Mesenchymal stem cell (in vitro differentiated cells and primary cell): ENCODE measurements at regions not wholly inside any gene's neighbourhood (a gene's known extent, or its start where the extent isn't known, plus 50 kb on each side); places are given as distances from the start of the nearest gene placed in this dataset.

Experiments used
- DNase-seq: peaks from one replicate; pipeline ENCODE4 v3.0.0-alpha.2; 2013
- H2AFZ ChIP-seq: one replicate; pipeline ENCODE4 v1.6.1; 2013; ENCODE audit warnings: low read depth, mild to moderate bottlenecking, control low read depth, inconsistent platforms, low read length, moderate library complexity
- H2AK5ac ChIP-seq: 2 replicates; pipeline ENCODE4 v1.6.1; 2013; ENCODE audit warnings: low read length, moderate library complexity, mild to moderate bottlenecking, inconsistent platforms; ENCODE audit not compliant: severe bottlenecking
- H2BK120ac ChIP-seq: one replicate; pipeline ENCODE4 v1.6.1; 2013; ENCODE audit warnings: low read depth, mild to moderate bottlenecking, inconsistent platforms, low read length, moderate library complexity
- H2BK12ac ChIP-seq, 2 experiments: one replicate each; pipeline ENCODE4 v1.6.1; 2013; ENCODE audit warnings: inconsistent platforms in 2 of 2, low read length in 2 of 2, mild to moderate bottlenecking in 2 of 2, moderate library complexity in 2 of 2, control low read depth in 1 of 2
- H2BK15ac ChIP-seq: one replicate; pipeline ENCODE4 v1.6.1; 2013; ENCODE audit warnings: mild to moderate bottlenecking, low read depth, inconsistent platforms; ENCODE audit not compliant: poor library complexity, severe bottlenecking
- H2BK5ac ChIP-seq: 2 replicates; pipeline ENCODE4 v1.6.1; 2013; ENCODE audit warnings: low read depth, mild to moderate bottlenecking, low read length, control low read depth, inconsistent platforms; ENCODE audit not compliant: poor library complexity, severe bottlenecking
- H3K14ac ChIP-seq, 2 experiments: one replicate each; pipeline ENCODE4 v1.6.1; 2013; ENCODE audit warnings: inconsistent platforms in 2 of 2, low read length in 2 of 2, control low read depth in 1 of 2, mild to moderate bottlenecking in 1 of 2, moderate library complexity in 1 of 2
- H3K18ac ChIP-seq, 2 experiments: one replicate each; pipeline ENCODE4 v1.6.1; 2013; ENCODE audit warnings: inconsistent platforms in 2 of 2, low read length in 2 of 2, control low read depth in 1 of 2, low read depth in 1 of 2, mild to moderate bottlenecking in 1 of 2
- H3K23ac ChIP-seq, 2 experiments: one replicate each; pipeline ENCODE4 v1.6.1; 2013; ENCODE audit warnings: inconsistent platforms in 2 of 2, low read length in 2 of 2, mild to moderate bottlenecking in 2 of 2, moderate library complexity in 2 of 2, control low read depth in 1 of 2
- H3K27ac ChIP-seq: 2 replicates; pipeline ENCODE4 v1.5.1; 2013; ENCODE audit warnings: mild to moderate bottlenecking, moderate library complexity, low read length, control low read depth, inconsistent platforms; ENCODE audit not compliant: poor library complexity, severe bottlenecking
- H3K27me3 ChIP-seq, 2 experiments: 2 replicates each; pipeline versions ENCODE4 v1.6.1 to v1.7.0; 2013; ENCODE audit warnings: low read length in 2 of 2, mild to moderate bottlenecking in 2 of 2, moderate library complexity in 2 of 2, control low read depth in 1 of 2, inconsistent platforms in 1 of 2; ENCODE audit not compliant: control insufficient read depth in 1 of 2, insufficient read depth in 1 of 2
- H3K36me3 ChIP-seq, 2 experiments: 2 replicates each; pipeline versions ENCODE4 v1.6.1 to v1.7.0; 2013; ENCODE audit warnings: low read length in 2 of 2, control low read depth in 1 of 2, inconsistent platforms in 1 of 2, low read depth in 1 of 2, mild to moderate bottlenecking in 1 of 2; ENCODE audit not compliant: insufficient read depth in 2 of 2, control insufficient read depth in 1 of 2
- H3K4ac ChIP-seq, 2 experiments: one replicate each; pipeline ENCODE4 v1.6.1; 2013; ENCODE audit warnings: inconsistent platforms in 2 of 2, low read length in 2 of 2, mild to moderate bottlenecking in 2 of 2, moderate library complexity in 2 of 2, control low read depth in 1 of 2, low read depth in 1 of 2
- H3K4me1 ChIP-seq: 2 replicates; pipeline ENCODE4 v1.6.1; 2013; ENCODE audit warnings: low read depth, low read length, control low read depth; ENCODE audit not compliant: control insufficient read depth, insufficient read depth
- H3K4me2 ChIP-seq: 2 replicates; pipeline ENCODE4 v1.6.1; 2013; ENCODE audit warnings: low read length, mild to moderate bottlenecking, inconsistent platforms; ENCODE audit not compliant: poor library complexity, severe bottlenecking
- H3K4me3 ChIP-seq, 2 experiments: 2 replicates each; pipeline versions ENCODE4 v1.5.1 to v1.7.0; 2013; ENCODE audit warnings: low read length in 2 of 2, mild to moderate bottlenecking in 2 of 2, control low read depth in 1 of 2, low read depth in 1 of 2; ENCODE audit not compliant: insufficient read depth in 1 of 2
- H3K79me1 ChIP-seq: replicated peaks from 2 replicates; pipeline ENCODE4 v1.6.1; 2013; ENCODE audit warnings: mild to moderate bottlenecking, control low read depth, low read length, inconsistent platforms; ENCODE audit not compliant: poor library complexity, severe bottlenecking
- H3K9ac ChIP-seq: 2 replicates; pipeline ENCODE4 v1.7.0; 2013; ENCODE audit warnings: mild to moderate bottlenecking, low read length, moderate library complexity
- H3K9me3 ChIP-seq: 2 replicates; pipeline ENCODE4 v1.7.0; 2013; ENCODE audit warnings: mild to moderate bottlenecking, low read length; ENCODE audit not compliant: control insufficient read depth
- H4K8ac ChIP-seq: one replicate; pipeline ENCODE4 v1.6.1; 2013; ENCODE audit warnings: inconsistent platforms, mild to moderate bottlenecking, low read length, moderate library complexity
- H4K91ac ChIP-seq: one replicate; pipeline ENCODE4 v1.6.1; 2013; ENCODE audit warnings: mild to moderate bottlenecking, low read length, inconsistent platforms
- WGBS: methylation state at CpG from one replicate; pipeline ENCODE4 v1.1.7; 2013; ENCODE audit warnings: mixed read lengths; 5-methylcytosine and 5-hydroxymethylcytosine counted together

DNA sequence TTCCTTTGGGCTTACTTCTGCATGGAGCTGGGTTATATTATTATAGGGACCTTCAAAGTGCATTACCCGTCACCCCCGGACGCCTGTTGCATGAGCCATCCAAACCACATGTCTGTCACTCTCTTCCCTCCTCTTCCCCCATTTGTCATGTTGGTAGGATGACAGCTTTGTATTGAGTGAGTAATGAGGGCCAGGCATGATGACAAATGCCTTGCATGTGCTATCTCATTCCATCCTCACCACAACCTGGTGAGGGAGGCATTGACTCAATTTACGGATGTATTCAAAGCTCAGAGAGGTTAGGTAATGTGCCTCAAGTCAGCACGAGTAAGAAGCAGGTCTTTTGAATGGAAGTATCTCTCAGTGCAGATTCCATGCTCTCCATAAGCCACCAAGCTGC lies 510.5 kb upstream of the TNP1 start:
- H2BK5ac ChIP-seq: no peak overlapping the region
- H3K9ac ChIP-seq: no peak overlapping the region
- H2AFZ ChIP-seq: no peak overlapping the region
- H4K91ac ChIP-seq: no peak overlapping the region
- no peak overlapping the region for H3K4me2 ChIP-seq
- peak; percentile 53 for DNase-seq
- H3K4me3 ChIP-seq: no peak overlapping the region
- 17% methylated on average over 1 of the region's 5 CpGs for WGBS
- no peak overlapping the region for H3K4ac ChIP-seq
- peak overlapping the region in 1 of 2 experiments; percentile 72 for H3K14ac ChIP-seq
- no peaks in the 10 kb centered on the region for H3K27me3 ChIP-seq
- H2BK15ac ChIP-seq: no peak overlapping the region
- H3K9me3 ChIP-seq: no peaks in the 10 kb centered on the region
- H3K79me1 ChIP-seq: no peaks in the 10 kb centered on the region
- peak overlapping the region in 1 of 2 experiments; percentile 85 for H3K23ac ChIP-seq
- peak overlapping the region in 1 of 2 experiments; percentile 51 for H3K18ac ChIP-seq
- H4K8ac ChIP-seq: no peak overlapping the region
- H2AK5ac ChIP-seq: no peak overlapping the region
- no peak overlapping the region for H3K27ac ChIP-seq
- no peak overlapping the region for H2BK120ac ChIP-seq
- peak overlapping the region in 1 of 2 experiments; percentile 74 for H2BK12ac ChIP-seq
- H3K36me3 ChIP-seq: no peaks in the 10 kb centered on the region
- peaks cover 13% of the 10 kb centered on the region for H3K4me1 ChIP-seq

DNA sequence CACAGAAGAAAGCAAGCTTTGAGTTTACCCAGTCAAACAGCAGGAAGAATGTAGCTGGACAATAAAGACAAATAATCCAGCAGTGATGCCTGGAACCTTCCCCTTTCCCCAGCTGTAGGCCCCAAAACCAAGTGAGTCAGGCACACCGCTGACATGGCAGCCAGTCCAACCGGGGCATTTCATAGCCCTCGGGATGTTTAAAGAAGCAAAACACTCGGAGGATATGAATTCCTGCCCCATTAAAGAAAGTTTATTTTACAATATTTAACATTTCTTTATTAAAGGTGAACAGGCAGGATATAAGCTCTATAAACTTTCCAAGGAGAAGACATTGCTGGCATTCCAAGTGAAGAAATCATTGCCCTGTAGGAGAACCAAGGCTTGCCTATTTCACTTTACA lies 507.6 kb upstream of the TNP1 start:
- no peak overlapping the region for H3K14ac ChIP-seq
- no peaks in the 10 kb centered on the region for H3K36me3 ChIP-seq
- peaks cover 14% of the 10 kb centered on the region for H3K4me1 ChIP-seq
- no peak overlapping the region for H2BK12ac ChIP-seq
- no peak for DNase-seq
- no peak overlapping the region for H2BK15ac ChIP-seq
- H3K18ac ChIP-seq: no peak overlapping the region
- H3K79me1 ChIP-seq: no peaks in the 10 kb centered on the region
- H3K4ac ChIP-seq: no peak overlapping the region
- H2BK5ac ChIP-seq: peak overlapping the region; percentile 3
- H4K8ac ChIP-seq: no peak overlapping the region
- no peaks in the 10 kb centered on the region for H3K27me3 ChIP-seq
- no peak overlapping the region for H2AFZ ChIP-seq
- 43% methylated on average over 2 of the region's 4 CpGs for whole genome bisulfite sequencing
- H3K23ac ChIP-seq: no peak overlapping the region
- H3K4me3 ChIP-seq: no peak overlapping the region
- peak overlapping the region; percentile 88 for H3K27ac ChIP-seq
- no peak overlapping the region for H4K91ac ChIP-seq
- no peak overlapping the region for H3K4me2 ChIP-seq
- H3K9me3 ChIP-seq: no peaks in the 10 kb centered on the region
- no peak overlapping the region for H2AK5ac ChIP-seq
- H2BK120ac ChIP-seq: no peak overlapping the region
- no peak overlapping the region for H3K9ac ChIP-seq

- H3K4me2 ChIP-seq: no peak overlapping the region
- WGBS: 43% methylated on average over 3 of the region's 4 CpGs
Observed at GRCh38 chr2:217366966-217367365, 507.1 kb upstream of the TNP1 start.

DNA sequence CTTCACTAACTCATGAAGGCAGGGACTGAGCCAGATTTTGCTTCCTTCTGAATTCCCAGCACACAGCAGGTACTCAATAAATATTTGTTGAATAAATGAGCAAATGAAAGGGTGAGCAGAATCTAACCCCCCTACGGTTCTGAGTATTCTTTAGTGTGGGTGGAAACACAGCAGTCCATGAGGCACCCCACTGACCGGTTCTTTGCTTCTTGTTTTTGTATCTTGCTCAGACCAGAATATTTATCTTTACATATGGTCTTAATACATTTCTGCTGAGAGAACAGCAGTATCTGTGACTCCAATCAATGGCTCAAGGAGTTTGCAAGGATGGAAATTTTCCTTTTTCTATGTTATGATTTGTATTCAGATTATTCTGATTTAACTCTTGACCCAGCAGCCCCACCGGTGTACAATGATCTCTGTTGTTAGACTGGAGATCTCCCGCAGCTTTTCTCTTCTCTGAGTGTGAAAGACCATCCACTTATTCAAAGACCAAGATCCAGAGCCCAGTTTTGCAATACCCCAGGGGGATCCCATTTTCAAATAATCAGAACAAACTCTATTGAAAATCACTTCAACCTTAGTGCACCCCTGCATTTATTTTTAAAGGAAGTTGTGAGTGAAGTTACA lies 506.5 kb upstream of the TNP1 start:
- no peak overlapping the region for H3K14ac ChIP-seq
- H4K91ac ChIP-seq: no peak overlapping the region
- H3K18ac ChIP-seq: no peak overlapping the region
- no peak overlapping the region for H3K23ac ChIP-seq
- H2BK120ac ChIP-seq: no peak overlapping the region
- DNase-seq: no peak
- H3K4me1 ChIP-seq: peaks cover 11% of the 10 kb centered on the region
- no peak overlapping the region for H3K4me2 ChIP-seq
- H3K79me1 ChIP-seq: no peaks in the 10 kb centered on the region
- no peak overlapping the region for H3K4ac ChIP-seq
- 92% methylated on average over 2 of the region's 4 CpGs for WGBS
- H3K4me3 ChIP-seq: no peak overlapping the region
- no peak overlapping the region for H2AFZ ChIP-seq
- no peak overlapping the region for H2AK5ac ChIP-seq
- H2BK5ac ChIP-seq: no peak overlapping the region
- H4K8ac ChIP-seq: no peak overlapping the region
- H3K36me3 ChIP-seq: no peaks in the 10 kb centered on the region
- no peak overlapping the region for H2BK12ac ChIP-seq
- no peak overlapping the region for H3K9ac ChIP-seq
- H3K27ac ChIP-seq: peak overlapping the region; percentile 79
- H2BK15ac ChIP-seq: no peak overlapping the region
- H3K9me3 ChIP-seq: no peaks in the 10 kb centered on the region
- H3K27me3 ChIP-seq: no peaks in the 10 kb centered on the region

More at GRCh38 chr2:217366966-217367365, 507.1 kb upstream of the TNP1 start:
- Histone ChIP-seq H3K14ac (no peak overlapping the region), H3K18ac (no peak overlapping the region), H3K9me3 (no peaks in the 10 kb centered on the region), H2BK5ac (peak overlapping the region; percentile 3), H3K4me3 (no peak overlapping the region), H2BK12ac (no peak overlapping the region), H3K9ac (no peak overlapping the region), H3K23ac (no peak overlapping the region), H3K4ac (no peak overlapping the region), H2AFZ (no peak overlapping the region), H2AK5ac (peak overlapping the region; percentile 11), H4K8ac (no peak overlapping the region), H3K79me1 (no peaks in the 10 kb centered on the region), H3K27me3 (no peaks in the 10 kb centered on the region), H2BK120ac (no peak overlapping the region), H3K4me1 (peaks cover 12% of the 10 kb centered on the region), H3K36me3 (no peaks in the 10 kb centered on the region), H3K27ac (peak overlapping the region; percentile 79), H2BK15ac (no peak overlapping the region), H4K91ac (no peak overlapping the region)
- peak; percentile 24 for DNase-seq
